LNCaP clone FGC (cell line): ENCODE measurements at regions not wholly inside any gene's neighbourhood (a gene's known extent, or its start where the extent isn't known, plus 50 kb on each side); places are given as distances from the start of the nearest gene placed in this dataset.

ENCODE experiments used
- DNase-seq: peaks from one replicate; pipeline ENCODE4 v3.0.0-alpha.2; 2011; ENCODE audit warnings: low read depth
- H3K4me3 ChIP-seq: 2 replicates; pipeline ENCODE4 v1.5.1; 2011; ENCODE audit warnings: mild to moderate bottlenecking, low read depth, low read length, control low read depth
- TF ChIP-seq, protein P1 (sequence below): IDR thresholded peaks from 2 replicates; pipeline ENCODE4 v1.5.1; 2012; ENCODE audit warnings: mild to moderate bottlenecking; ENCODE audit not compliant: control insufficient read depth, insufficient read depth; ENCODE audit errors: extremely low read depth

DNA sequence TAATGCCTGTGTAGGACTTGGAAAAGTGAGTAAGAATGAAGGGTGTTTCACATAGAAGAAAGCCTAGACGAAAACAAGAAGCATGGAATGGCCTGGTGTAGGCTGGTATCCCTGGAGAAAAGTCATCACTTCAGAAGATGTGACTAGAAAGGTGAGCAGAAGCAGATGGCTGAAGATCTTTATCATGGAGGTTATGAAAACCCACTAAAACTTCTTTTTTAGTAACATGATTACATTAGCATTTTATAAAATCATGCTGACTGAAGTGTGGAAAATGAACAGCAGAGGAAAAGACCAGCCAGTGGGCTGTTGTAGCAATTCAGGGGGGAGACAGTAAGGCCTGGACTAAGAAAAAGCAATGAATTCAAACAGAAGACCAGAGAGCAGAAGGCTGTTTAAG is 114.5 kb upstream of the G2E3 start:
- TF ChIP-seq, protein P1, sequence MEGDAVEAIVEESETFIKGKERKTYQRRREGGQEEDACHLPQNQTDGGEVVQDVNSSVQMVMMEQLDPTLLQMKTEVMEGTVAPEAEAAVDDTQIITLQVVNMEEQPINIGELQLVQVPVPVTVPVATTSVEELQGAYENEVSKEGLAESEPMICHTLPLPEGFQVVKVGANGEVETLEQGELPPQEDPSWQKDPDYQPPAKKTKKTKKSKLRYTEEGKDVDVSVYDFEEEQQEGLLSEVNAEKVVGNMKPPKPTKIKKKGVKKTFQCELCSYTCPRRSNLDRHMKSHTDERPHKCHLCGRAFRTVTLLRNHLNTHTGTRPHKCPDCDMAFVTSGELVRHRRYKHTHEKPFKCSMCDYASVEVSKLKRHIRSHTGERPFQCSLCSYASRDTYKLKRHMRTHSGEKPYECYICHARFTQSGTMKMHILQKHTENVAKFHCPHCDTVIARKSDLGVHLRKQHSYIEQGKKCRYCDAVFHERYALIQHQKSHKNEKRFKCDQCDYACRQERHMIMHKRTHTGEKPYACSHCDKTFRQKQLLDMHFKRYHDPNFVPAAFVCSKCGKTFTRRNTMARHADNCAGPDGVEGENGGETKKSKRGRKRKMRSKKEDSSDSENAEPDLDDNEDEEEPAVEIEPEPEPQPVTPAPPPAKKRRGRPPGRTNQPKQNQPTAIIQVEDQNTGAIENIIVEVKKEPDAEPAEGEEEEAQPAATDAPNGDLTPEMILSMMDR = no peak
- DNase-seq = no peak
- H3K4me3 ChIP-seq = no peak overlapping the region

DNA sequence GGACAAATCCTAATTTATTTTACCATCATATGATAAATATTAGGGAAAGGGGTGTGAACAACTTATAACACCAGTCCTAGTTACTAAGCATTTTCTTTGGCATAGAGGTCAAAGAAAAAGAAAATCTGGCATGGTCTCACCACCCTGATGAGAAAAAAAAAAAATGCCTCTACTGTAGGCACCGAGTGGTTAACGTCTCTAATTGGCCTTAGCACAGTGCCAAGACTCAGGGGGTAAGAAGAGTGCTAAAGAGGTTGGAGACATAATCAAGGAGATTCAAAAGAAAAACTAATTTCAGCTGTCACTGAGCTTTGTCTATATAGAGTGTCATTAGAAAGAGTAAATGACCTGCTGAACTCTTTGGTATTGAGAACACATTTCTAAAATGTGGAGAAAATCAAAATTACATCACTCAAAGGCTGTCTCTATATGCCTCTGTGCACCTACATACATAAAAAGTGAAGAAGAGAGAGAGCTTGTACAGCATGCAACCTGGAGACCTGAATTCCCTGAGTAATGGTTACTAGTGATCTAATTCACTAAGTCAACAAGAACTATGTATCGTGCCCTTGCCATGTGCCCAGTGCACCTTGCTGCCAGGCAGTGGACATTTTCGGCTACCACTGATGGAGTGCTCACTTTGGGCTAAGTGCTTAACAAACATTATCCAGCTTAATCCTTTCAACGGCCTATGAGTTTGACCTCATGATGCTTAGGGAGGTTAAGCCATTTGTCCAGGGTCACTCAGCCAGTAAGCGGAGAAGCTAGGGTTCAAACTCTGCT is 113.8 kb upstream of the G2E3 start:
- TF ChIP-seq, protein P1 = no peak
- H3K4me3 ChIP-seq = no peak overlapping the region
- DNase-seq = no peak

DNA sequence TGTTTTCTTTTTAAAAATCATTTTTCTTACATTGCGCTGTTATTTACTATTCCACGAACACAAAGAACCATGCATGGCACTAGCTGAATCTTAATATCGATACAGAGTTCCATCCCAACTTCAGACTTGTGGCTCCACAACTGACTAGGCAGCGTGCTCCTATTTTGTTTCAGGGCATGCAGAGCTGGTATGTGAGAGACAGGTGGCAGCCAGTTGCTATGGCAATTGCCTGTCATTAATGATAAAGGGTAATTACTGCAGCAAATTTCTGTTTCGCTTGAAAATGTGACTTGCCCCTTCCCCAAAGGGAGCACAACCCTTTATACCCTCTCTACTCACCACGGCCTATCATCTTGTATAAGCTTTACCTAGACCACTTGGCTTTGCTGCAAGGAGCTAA is 113.1 kb upstream of the G2E3 start:
- no peak overlapping the region for H3K4me3 ChIP-seq
- DNase-seq = no peak
- TF ChIP-seq, protein P1 = no peak

DNA sequence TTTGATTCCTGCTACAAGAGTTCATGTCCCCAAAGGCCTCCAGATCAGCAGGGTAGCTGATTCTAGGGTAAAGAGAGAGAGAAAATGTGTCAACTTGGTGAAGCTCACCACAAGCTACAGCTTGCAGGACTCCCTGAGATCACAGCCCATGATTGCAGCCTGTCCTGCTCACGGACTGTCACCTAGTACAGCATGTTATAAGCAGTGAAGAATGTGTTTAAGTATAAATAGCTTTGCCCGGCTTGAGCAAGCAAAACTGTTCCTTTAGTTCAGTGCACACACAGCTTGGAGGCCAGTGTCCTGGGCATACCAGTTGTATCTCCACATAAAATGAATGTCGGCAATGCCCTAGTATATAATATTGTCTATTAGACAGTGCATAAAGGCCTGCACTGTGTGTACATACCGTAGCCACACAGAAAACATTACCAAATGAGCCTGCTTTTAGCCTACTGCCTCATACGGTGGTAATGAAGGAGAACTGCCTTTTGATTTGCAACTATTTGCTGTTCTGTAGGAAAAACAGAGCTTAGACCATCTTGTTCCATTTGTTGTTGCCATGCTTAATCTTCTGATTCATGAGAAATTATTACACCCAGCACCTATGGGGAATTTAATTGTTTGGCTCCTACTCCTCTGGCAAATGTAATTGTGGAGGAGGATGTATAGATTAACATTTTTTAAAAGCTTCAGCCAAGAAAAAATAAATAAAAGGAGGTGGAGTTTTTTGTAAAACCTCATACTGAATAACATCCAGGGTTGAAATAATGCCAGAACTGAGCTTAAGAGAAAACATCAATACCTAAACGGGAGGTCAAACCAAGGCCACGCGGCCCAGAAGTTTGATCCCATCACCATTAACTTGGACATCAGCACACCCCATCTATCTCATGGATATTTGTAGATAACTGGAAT is 108.1 kb upstream of the G2E3 start:
- no peak for DNase-seq
- H3K4me3 ChIP-seq = no peak overlapping the region
- TF ChIP-seq, protein P1 = no peak

DNA sequence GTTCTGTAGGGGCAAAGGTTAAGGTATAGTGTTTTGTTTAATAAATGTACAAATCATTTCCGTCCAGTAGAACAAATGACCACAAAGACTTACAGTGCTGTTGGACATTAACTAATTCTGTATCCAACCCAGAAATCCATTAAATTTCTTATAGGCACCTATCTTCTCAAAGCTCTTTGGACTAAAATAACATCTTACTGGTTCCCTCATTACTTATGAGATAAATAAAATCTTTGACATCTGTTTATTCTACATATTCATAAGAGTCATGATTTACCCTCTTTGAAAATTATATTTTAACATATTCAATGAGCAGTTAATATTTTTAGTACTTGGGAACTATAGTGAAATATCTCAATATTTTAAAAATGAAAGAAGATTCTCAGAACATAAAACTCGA is 102.7 kb upstream of the G2E3 start:
- TF ChIP-seq, protein P1 = no peak
- no peak for DNase-seq
- H3K4me3 ChIP-seq = no peak overlapping the region

DNA sequence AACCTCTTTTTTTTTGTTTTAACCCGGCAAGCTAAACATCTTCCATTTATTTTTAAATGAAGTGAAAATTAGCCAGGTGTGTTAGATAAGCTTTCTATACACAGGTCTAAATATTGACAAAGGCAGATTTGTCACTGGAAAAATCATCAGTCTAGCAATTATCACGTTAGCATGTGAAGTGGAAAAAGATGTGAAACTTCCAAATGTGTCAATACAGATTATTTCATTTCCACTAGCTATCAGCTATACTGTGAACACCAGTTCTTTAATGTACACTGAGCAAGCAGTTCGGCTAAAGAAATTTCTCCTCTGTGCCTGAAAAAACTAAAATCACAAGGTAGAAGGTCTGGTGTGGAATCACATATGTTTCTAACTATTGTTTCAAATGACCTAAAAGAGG is 96.6 kb upstream of the G2E3 start:
- TF ChIP-seq, protein P1 = no peak
- no peak for DNase-seq
- no peak overlapping the region for H3K4me3 ChIP-seq
